ENCODE measurements at regions not wholly inside any gene's neighbourhood (a gene's known extent, or its start where the extent isn't known, plus 50 kb on each side); places are given as distances from the start of the nearest gene placed in this dataset.

- no peaks in the 10 kb centered on the region for H3K4me1 ChIP-seq
- ATAC-seq (no peak), DNase-seq (no peak)
- TF ChIP-seq CTCF (IDR thresholded peaks at IDR 0.05): no peak
- H3K9me3 ChIP-seq: no peaks in the 10 kb centered on the region
- intact Hi-C loops (cut with DNase I): no loop called here
- H3K27ac ChIP-seq: no peak overlapping the region
- no peak overlapping the region for H3K4me3 ChIP-seq
- no peaks in the 10 kb centered on the region for H3K36me3 ChIP-seq
- no peaks in the 10 kb centered on the region for H3K27me3 ChIP-seq (ENCODE audit: low read depth)
Observed at GRCh38 chr14:85146779-85147178, 383.2 kb upstream of the FLRT2 start.

GRCh38 chr14:85150166-85150565 is 379.8 kb upstream of the FLRT2 start:
- Histone ChIP-seq H3K27me3 (ENCODE audit: low read depth) (no peaks in the 10 kb centered on the region), H3K4me3 (no peak overlapping the region), H3K27ac (no peak overlapping the region), H3K36me3 (no peaks in the 10 kb centered on the region), H3K4me1 (no peaks in the 10 kb centered on the region), H3K9me3 (no peaks in the 10 kb centered on the region)
- no peak for TF ChIP-seq CTCF (IDR thresholded peaks at IDR 0.05)
- ATAC-seq (no peak), DNase-seq (no peak)
- intact Hi-C loops (cut with DNase I): no loop called here

GRCh38 chr14:85154714-85155113 is 375.2 kb upstream of the FLRT2 start:
- intact Hi-C loops (cut with DNase I): no loop called here
- Histone ChIP-seq H3K4me1 (no peaks in the 10 kb centered on the region), H3K4me3 (no peak overlapping the region), H3K36me3 (no peaks in the 10 kb centered on the region), H3K9me3 (no peaks in the 10 kb centered on the region), H3K27ac (no peak overlapping the region), H3K27me3 (ENCODE audit: low read depth) (no peaks in the 10 kb centered on the region)
- TF ChIP-seq CTCF (IDR thresholded peaks at IDR 0.05): no peak
- ATAC-seq (no peak), DNase-seq (no peak)

GRCh38 chr14:85156319-85156718 is 373.6 kb upstream of the FLRT2 start:
- ATAC-seq (no peak), DNase-seq (no peak)
- no peaks in the 10 kb centered on the region for H3K4me1 ChIP-seq
- H3K9me3 ChIP-seq: no peaks in the 10 kb centered on the region
- H3K27me3 ChIP-seq (ENCODE audit: low read depth): no peaks in the 10 kb centered on the region
- H3K4me3 ChIP-seq: no peak overlapping the region
- H3K27ac ChIP-seq: no peak overlapping the region
- TF ChIP-seq CTCF (IDR thresholded peaks at IDR 0.05): no peak
- intact Hi-C loops (cut with DNase I): no loop called here
- no peaks in the 10 kb centered on the region for H3K36me3 ChIP-seq

- Histone ChIP-seq H3K27ac (no peak overlapping the region), H3K4me3 (no peak overlapping the region), H3K36me3 (no peaks in the 10 kb centered on the region), H3K4me1 (no peaks in the 10 kb centered on the region), H3K27me3 (ENCODE audit: low read depth) (no peaks in the 10 kb centered on the region), H3K9me3 (no peaks in the 10 kb centered on the region)
- no peak for TF ChIP-seq CTCF (IDR thresholded peaks at IDR 0.05)
- no peak for DNase-seq
- intact Hi-C loops (cut with DNase I): no loop called here
- ATAC-seq: no peak
Observed at GRCh38 chr14:85159726-85160125, 370.2 kb upstream of the FLRT2 start.

- no peaks in the 10 kb centered on the region for H3K9me3 ChIP-seq
- no peaks in the 10 kb centered on the region for H3K36me3 ChIP-seq
- no peaks in the 10 kb centered on the region for H3K4me1 ChIP-seq
- intact Hi-C loops (cut with DNase I): no loop called here
- H3K4me3 ChIP-seq: no peak overlapping the region
- ATAC-seq (no peak), DNase-seq (no peak)
- H3K27ac ChIP-seq: no peak overlapping the region
- no peaks in the 10 kb centered on the region for H3K27me3 ChIP-seq (ENCODE audit: low read depth)
- no peak for TF ChIP-seq CTCF (IDR thresholded peaks at IDR 0.05)
Observed at GRCh38 chr14:85165094-85165493, 364.9 kb upstream of the FLRT2 start.
